ENCODE measurements at regions not wholly inside any gene's neighbourhood (a gene's known extent, or its start where the extent isn't known, plus 50 kb on each side); places are given as distances from the start of the nearest gene placed in this dataset.
"Not testable (repeated sequence)": the region's sequence is repeated elsewhere in the genome, so short reads cannot be mapped to it uniquely, and the experiment has no call there.

- DNase-seq (ENCODE audit: insufficient read length, low spot score) (no peak), FAIRE-seq (no peak)
- TF ChIP-seq POLR2A (IDR thresholded peaks at IDR 0.05; ENCODE audit: low read depth, low read length), result no peak
Observed at GRCh38 chr2:138269765-138270164, 231.8 kb upstream of the SPOPL start.

- DNase-seq (ENCODE audit: insufficient read length, low spot score) (no peak), FAIRE-seq (no peak)
- TF ChIP-seq POLR2A (IDR thresholded peaks at IDR 0.05; ENCODE audit: low read depth, low read length), result no peak
Observed at GRCh38 chr2:138271467-138271866, 230.1 kb upstream of the SPOPL start.

- DNase-seq (ENCODE audit: insufficient read length, low spot score), result no peak
- FAIRE-seq, result no peak
- no peak for TF ChIP-seq POLR2A (IDR thresholded peaks at IDR 0.05; ENCODE audit: low read depth, low read length)
Observed at GRCh38 chr2:138272524-138273195, 228.9 kb upstream of the SPOPL start.

- DNase-seq (ENCODE audit: insufficient read length, low spot score); FAIRE-seq: not testable (repeated sequence)
Observed at GRCh38 chr2:138273280-138273679, 228.3 kb upstream of the SPOPL start.

- FAIRE-seq (no peak), DNase-seq (ENCODE audit: insufficient read length, low spot score) (no peak)
- no peak for TF ChIP-seq POLR2A (IDR thresholded peaks at IDR 0.05; ENCODE audit: low read depth, low read length)
Observed at GRCh38 chr2:138274421-138275291, 226.9 kb upstream of the SPOPL start.

GRCh38 chr2:138275292-138275690 is 226.3 kb upstream of the SPOPL start:
- no peak for TF ChIP-seq POLR2A (IDR thresholded peaks at IDR 0.05; ENCODE audit: low read depth, low read length)
- FAIRE-seq (no peak), DNase-seq (ENCODE audit: insufficient read length, low spot score) (no peak)

- FAIRE-seq, result no peak
- DNase-seq (ENCODE audit: insufficient read length, low spot score), result no peak
- TF ChIP-seq POLR2A (IDR thresholded peaks at IDR 0.05; ENCODE audit: low read depth, low read length), result no peak
Observed at GRCh38 chr2:138275881-138276280, 225.7 kb upstream of the SPOPL start.

GRCh38 chr2:138276339-138276738 is 225.2 kb upstream of the SPOPL start:
- no peak for TF ChIP-seq POLR2A (IDR thresholded peaks at IDR 0.05; ENCODE audit: low read depth, low read length)
- FAIRE-seq (no peak), DNase-seq (ENCODE audit: insufficient read length, low spot score) (no peak)

GRCh38 chr2:138277062-138277461 is 224.5 kb upstream of the SPOPL start:
- FAIRE-seq (no peak), DNase-seq (ENCODE audit: insufficient read length, low spot score) (no peak)
- no peak for TF ChIP-seq POLR2A (IDR thresholded peaks at IDR 0.05; ENCODE audit: low read depth, low read length)

- no peak for TF ChIP-seq POLR2A (IDR thresholded peaks at IDR 0.05; ENCODE audit: low read depth, low read length)
- FAIRE-seq (no peak), DNase-seq (ENCODE audit: insufficient read length, low spot score) (no peak)
Observed at GRCh38 chr2:138279871-138280270, 221.7 kb upstream of the SPOPL start.

- DNase-seq (ENCODE audit: insufficient read length, low spot score) (no peak), FAIRE-seq (peak; percentile 15)
- no peak for TF ChIP-seq POLR2A (IDR thresholded peaks at IDR 0.05; ENCODE audit: low read depth, low read length)
Observed at GRCh38 chr2:138280999-138281695, 220.4 kb upstream of the SPOPL start.

GRCh38 chr2:138282014-138282672 is 219.4 kb upstream of the SPOPL start:
- DNase-seq (ENCODE audit: insufficient read length, low spot score) (no peak), FAIRE-seq (no peak)
- TF ChIP-seq POLR2A (IDR thresholded peaks at IDR 0.05; ENCODE audit: low read depth, low read length), result no peak

- DNase-seq (ENCODE audit: insufficient read length, low spot score) (no peak), FAIRE-seq (no peak)
- TF ChIP-seq POLR2A (IDR thresholded peaks at IDR 0.05; ENCODE audit: low read depth, low read length), result no peak
Observed at GRCh38 chr2:138291805-138292204, 209.8 kb upstream of the SPOPL start.

GRCh38 chr2:138293045-138293444 is 208.5 kb upstream of the SPOPL start:
- DNase-seq (ENCODE audit: insufficient read length, low spot score) (no peak), FAIRE-seq (no peak)
- no peak for TF ChIP-seq POLR2A (IDR thresholded peaks at IDR 0.05; ENCODE audit: low read depth, low read length)
